PC-9 (cell line): ENCODE measurements at regions not wholly inside any gene's neighbourhood (a gene's known extent, or its start where the extent isn't known, plus 50 kb on each side); places are given as distances from the start of the nearest gene placed in this dataset.
"Not testable (repeated sequence)": the region's sequence is repeated elsewhere in the genome, so short reads cannot be mapped to it uniquely, and the experiment has no call there.

Experiments used
- EZH2 ChIP-seq: fragments of 200-600 bp; sonication (generic); IDR thresholded peaks from 2 replicates; pipeline ENCODE4 v1.8.0; 2017; ENCODE audit warnings: antibody characterized with exemption, low read depth
- TF ChIP-seq, protein P1 (sequence below): fragments of 200-600 bp; sonication (generic); conservative IDR thresholded peaks from 2 replicates; pipeline ENCODE4 v1.6.1; 2017; ENCODE audit warnings: mixed run types, antibody characterized with exemption, mild to moderate bottlenecking, moderate library complexity

- TF ChIP-seq, protein P1, sequence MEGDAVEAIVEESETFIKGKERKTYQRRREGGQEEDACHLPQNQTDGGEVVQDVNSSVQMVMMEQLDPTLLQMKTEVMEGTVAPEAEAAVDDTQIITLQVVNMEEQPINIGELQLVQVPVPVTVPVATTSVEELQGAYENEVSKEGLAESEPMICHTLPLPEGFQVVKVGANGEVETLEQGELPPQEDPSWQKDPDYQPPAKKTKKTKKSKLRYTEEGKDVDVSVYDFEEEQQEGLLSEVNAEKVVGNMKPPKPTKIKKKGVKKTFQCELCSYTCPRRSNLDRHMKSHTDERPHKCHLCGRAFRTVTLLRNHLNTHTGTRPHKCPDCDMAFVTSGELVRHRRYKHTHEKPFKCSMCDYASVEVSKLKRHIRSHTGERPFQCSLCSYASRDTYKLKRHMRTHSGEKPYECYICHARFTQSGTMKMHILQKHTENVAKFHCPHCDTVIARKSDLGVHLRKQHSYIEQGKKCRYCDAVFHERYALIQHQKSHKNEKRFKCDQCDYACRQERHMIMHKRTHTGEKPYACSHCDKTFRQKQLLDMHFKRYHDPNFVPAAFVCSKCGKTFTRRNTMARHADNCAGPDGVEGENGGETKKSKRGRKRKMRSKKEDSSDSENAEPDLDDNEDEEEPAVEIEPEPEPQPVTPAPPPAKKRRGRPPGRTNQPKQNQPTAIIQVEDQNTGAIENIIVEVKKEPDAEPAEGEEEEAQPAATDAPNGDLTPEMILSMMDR, result not testable (repeated sequence)
- not testable (repeated sequence) for TF ChIP-seq EZH2
Observed at GRCh38 chrX:823073-823472, 192.5 kb downstream of the SHOX start.
